Testis (tissue), 2 donors: ENCODE measurements at regions not wholly inside any gene's neighbourhood (a gene's known extent, or its start where the extent isn't known, plus 50 kb on each side); places are given as distances from the start of the nearest gene placed in this dataset.

Experiments used
- DNase-seq: peaks from one replicate; pipeline ENCODE4 v3.0.0-alpha.2; 2019
- H3K27ac ChIP-seq, 2 donors: fragments of 200-600 bp; sonication (generic); one replicate each; pipeline ENCODE4 v1.5.1; 2019
- H3K27me3 ChIP-seq: fragments of 200-600 bp; sonication (generic); one replicate; pipeline ENCODE4 v1.5.1; 2019
- H3K36me3 ChIP-seq: fragments of 200-600 bp; sonication (generic); one replicate; pipeline ENCODE4 v1.5.1; 2017; ENCODE audit warnings: low read depth; ENCODE audit errors: missing control alignments
- H3K4me1 ChIP-seq: fragments of 200-600 bp; sonication (generic); one replicate; pipeline ENCODE4 v1.5.1; 2019
- H3K4me3 ChIP-seq, 2 donors: fragments of 200-600 bp; sonication (generic); one replicate each; pipeline ENCODE4 v1.5.1; 2017 to 2019
- H3K9me3 ChIP-seq: fragments of 200-600 bp; sonication (generic); one replicate; pipeline ENCODE4 v1.5.1; 2017
- POLR2A ChIP-seq: fragments of 450-650 bp; IDR thresholded peaks from one replicate; pipeline ENCODE4 v1.6.1; 2017; ENCODE audit warnings: antibody characterized with exemption, mild to moderate bottlenecking, moderate library complexity
- WGBS, 2 donors: methylation state at CpG; one replicate each; pipeline ENCODE4 v1.1.5; 2018; 5-methylcytosine and 5-hydroxymethylcytosine counted together
- intact Hi-C: fragments of 100-400 bp; cut with DNase I; formaldehyde crosslinking; loops from one replicate; pipeline ENCODE4 v1.15.1; 2023; ENCODE audit warnings: low total_unique reads
- TF ChIP-seq, protein P1 (sequence below), 3 experiments: fragments of 450-650 bp in 2 of 3; fragments of 200-600 bp in 1 of 3; sonication (generic) in 1 of 3; IDR thresholded peaks; one replicate each; pipeline ENCODE4 v1.5.1; 2016 to 2019; ENCODE audit warnings: antibody characterized with exemption in 3 of 3, mild to moderate bottlenecking in 2 of 3, moderate library complexity in 1 of 3

DNA sequence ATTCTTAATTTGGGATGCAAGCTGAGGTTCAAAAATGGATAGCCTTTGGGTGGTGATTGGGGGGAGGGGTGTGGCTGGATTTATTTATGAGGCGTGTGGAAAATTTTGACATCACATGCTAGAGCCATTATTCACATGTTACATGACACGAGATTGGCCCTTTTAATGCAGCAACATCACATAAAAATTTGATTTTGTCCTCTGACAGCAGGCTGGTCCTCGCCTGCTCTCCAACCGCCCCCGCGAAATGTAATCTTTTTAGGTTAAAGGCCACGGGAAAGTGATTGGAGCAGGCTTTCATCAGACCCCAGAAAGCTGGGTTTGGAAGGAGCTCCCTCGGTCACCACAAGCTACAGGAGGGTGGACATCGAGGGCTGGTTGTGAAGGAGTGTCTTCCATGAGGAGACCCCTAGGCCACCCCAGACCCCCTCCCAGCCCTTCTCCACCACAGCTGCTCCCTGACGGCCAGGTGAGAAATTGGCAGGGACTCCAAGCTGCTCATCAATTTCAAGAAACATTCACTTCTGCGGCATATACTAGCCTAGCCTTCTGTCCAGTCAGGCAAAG, 502.7 kb upstream of the PSMD7 start:
- Histone ChIP-seq H3K27me3 (no peaks in the 10 kb centered on the region), H3K4me3 (no peak overlapping the region), H3K4me1 (no peaks in the 10 kb centered on the region), H3K27ac (no peak overlapping the region), H3K36me3 (no peaks in the 10 kb centered on the region), H3K9me3 (no peaks in the 10 kb centered on the region)
- no peak for DNase-seq
- WGBS, 2 donors, result 36 to 38% methylated on average over 9 to 11 of the region's 11 CpGs
- intact Hi-C loops, result no loop called here
- no peak for TF ChIP-seq POLR2A

DNA sequence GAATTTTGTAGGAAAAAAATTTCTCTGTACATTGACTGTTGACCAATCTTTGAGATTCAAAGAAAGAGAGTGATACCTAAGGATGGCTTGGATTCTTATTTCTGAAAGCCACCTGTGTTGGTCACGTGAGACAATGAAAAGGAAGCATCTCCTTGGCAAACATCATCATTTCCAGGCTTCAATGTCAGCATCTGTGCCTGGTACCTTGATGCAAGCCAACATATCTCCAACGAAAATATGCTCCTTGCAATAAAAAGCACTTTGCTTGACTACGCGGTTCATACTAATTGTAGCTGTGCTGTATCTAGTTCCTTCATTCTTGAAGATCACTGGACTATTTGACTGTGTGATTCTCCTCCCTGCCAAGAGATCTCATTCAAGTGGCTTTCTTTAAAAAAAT, 503.4 kb upstream of the PSMD7 start:
- no peaks in the 10 kb centered on the region for H3K9me3 ChIP-seq
- intact Hi-C loops, result no loop called here
- DNase-seq, result no peak
- no peaks in the 10 kb centered on the region for H3K27me3 ChIP-seq
- no peak overlapping the region for H3K27ac ChIP-seq
- no peaks in the 10 kb centered on the region for H3K4me1 ChIP-seq
- TF ChIP-seq, protein P1, sequence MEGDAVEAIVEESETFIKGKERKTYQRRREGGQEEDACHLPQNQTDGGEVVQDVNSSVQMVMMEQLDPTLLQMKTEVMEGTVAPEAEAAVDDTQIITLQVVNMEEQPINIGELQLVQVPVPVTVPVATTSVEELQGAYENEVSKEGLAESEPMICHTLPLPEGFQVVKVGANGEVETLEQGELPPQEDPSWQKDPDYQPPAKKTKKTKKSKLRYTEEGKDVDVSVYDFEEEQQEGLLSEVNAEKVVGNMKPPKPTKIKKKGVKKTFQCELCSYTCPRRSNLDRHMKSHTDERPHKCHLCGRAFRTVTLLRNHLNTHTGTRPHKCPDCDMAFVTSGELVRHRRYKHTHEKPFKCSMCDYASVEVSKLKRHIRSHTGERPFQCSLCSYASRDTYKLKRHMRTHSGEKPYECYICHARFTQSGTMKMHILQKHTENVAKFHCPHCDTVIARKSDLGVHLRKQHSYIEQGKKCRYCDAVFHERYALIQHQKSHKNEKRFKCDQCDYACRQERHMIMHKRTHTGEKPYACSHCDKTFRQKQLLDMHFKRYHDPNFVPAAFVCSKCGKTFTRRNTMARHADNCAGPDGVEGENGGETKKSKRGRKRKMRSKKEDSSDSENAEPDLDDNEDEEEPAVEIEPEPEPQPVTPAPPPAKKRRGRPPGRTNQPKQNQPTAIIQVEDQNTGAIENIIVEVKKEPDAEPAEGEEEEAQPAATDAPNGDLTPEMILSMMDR (IDR thresholded peaks at IDR 0.05), result no peak
- no peak for TF ChIP-seq POLR2A
- no peak overlapping the region for H3K4me3 ChIP-seq
- 28 to 33% methylated on average over 4 of the region's 4 CpGs for WGBS, 2 donors
- no peaks in the 10 kb centered on the region for H3K36me3 ChIP-seq

GRCh38 chr16:73792199-73793020, 504.2 kb upstream of the PSMD7 start:
- Histone ChIP-seq H3K4me3 (no peak overlapping the region), H3K36me3 (no peaks in the 10 kb centered on the region), H3K9me3 (no peaks in the 10 kb centered on the region), H3K27me3 (no peaks in the 10 kb centered on the region), H3K27ac (no peak overlapping the region), H3K4me1 (no peaks in the 10 kb centered on the region)
- TF ChIP-seq, protein P1 (IDR thresholded peaks at IDR 0.05), result no peak
- TF ChIP-seq POLR2A, result no peak
- 48 to 51% methylated on average over 15 of the region's 15 CpGs for WGBS, 2 donors
- intact Hi-C loops, result no loop called here
- no peak for DNase-seq

- Histone ChIP-seq H3K27me3 (no peaks in the 10 kb centered on the region), H3K36me3 (no peaks in the 10 kb centered on the region), H3K4me1 (no peaks in the 10 kb centered on the region), H3K27ac (no peak overlapping the region), H3K4me3 (no peak overlapping the region), H3K9me3 (no peaks in the 10 kb centered on the region)
- DNase-seq, result no peak
- intact Hi-C loops, result no loop called here
- WGBS, 2 donors, result 78 to 84% methylated on average over 3 of the region's 3 CpGs
- TF ChIP-seq POLR2A, result no peak
- TF ChIP-seq, protein P1 (IDR thresholded peaks at IDR 0.05), result no peak
Observed at GRCh38 chr16:73781297-73781696, 515.3 kb upstream of the PSMD7 start.

DNA sequence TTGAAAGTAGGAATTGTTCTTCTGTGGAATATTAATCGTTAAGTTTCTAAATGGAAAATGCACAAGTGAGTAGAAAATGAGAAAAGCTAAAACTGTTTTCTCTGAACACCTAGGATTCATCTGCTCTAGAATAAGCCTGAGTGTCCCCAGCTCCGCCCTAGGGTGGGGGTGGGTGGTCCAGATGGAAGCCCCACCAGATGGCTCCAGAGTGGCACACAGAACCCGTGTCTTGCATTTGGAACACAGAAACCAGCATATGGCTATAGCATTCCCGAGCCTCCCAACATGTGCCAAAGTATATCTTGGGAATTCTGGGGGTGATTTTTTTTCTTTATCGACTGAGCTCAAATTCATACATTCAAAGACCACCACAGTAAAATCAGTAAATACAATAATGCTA, 517.7 kb upstream of the PSMD7 start:
- DNase-seq, result no peak
- Histone ChIP-seq H3K27ac (no peak overlapping the region), H3K36me3 (no peaks in the 10 kb centered on the region), H3K9me3 (no peaks in the 10 kb centered on the region), H3K4me1 (no peaks in the 10 kb centered on the region), H3K27me3 (no peaks in the 10 kb centered on the region), H3K4me3 (no peak overlapping the region)
- 81 to 89% methylated on average over 5 of the region's 5 CpGs for WGBS, 2 donors
- TF ChIP-seq, protein P1 (IDR thresholded peaks at IDR 0.05), result no peak
- no peak for TF ChIP-seq POLR2A
- intact Hi-C loops, result no loop called here
